ENCODE measurements at regions not wholly inside any gene's neighbourhood (a gene's known extent, or its start where the extent isn't known, plus 50 kb on each side); places are given as distances from the start of the nearest gene placed in this dataset.
"Not testable (repeated sequence)": the region's sequence is repeated elsewhere in the genome, so short reads cannot be mapped to it uniquely, and the experiment has no call there.

- no peak for DNase-seq
These were observed 534.3 kb downstream of the KCNA4 start for GRCh38 chr11:29482510-29482909.

- DNase-seq = no peak
These were observed 535.1 kb downstream of the KCNA4 start for GRCh38 chr11:29481738-29482137.

GRCh38 chr11:29480981-29481380 lies 535.8 kb downstream of the KCNA4 start:
- DNase-seq = no peak

GRCh38 chr11:29458252-29458651 lies 558.6 kb downstream of the KCNA4 start:
- no peak for DNase-seq

- DNase-seq = no peak
These were observed 564.7 kb downstream of the KCNA4 start for GRCh38 chr11:29452146-29452545.

- DNase-seq = no peak
These were observed 567.4 kb downstream of the KCNA4 start for GRCh38 chr11:29449281-29450074.

DNA sequence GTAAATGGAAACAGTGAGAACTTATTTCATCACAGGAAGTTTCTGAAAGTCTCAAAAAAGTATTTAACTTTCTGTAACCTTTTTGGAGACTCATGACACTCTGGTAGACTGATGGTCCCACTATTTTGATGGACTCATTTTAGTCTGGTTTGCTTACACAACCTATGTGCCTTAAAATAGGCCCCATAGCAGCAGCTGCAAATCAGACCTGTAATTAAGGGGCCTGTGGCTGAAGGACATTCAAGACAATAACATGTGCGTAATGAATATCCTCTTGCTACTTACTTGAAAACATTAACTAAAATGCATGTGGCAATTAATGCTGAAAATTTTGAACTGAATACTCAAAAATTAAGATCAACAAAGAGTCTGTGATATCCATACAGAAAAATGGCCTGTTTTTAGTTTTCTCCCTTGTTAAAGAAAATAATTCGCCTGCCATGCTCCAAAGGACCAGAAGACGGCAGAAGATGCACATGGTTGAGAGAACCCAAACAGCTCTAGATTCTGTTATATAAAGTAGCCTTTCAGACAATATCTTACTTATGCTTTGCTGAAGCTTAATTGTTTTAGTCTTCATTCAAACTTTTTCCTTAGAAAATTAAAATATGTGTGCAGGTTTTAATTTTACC lies 568.5 kb downstream of the KCNA4 start:
- DNase-seq = no peak

- DNase-seq = no peak
These were observed 569.0 kb downstream of the KCNA4 start for GRCh38 chr11:29447821-29448220.

- DNase-seq = no peak
These were observed 570.7 kb downstream of the KCNA4 start for GRCh38 chr11:29446132-29446531.

- DNase-seq = not testable (repeated sequence)
These were observed 571.6 kb downstream of the KCNA4 start for GRCh38 chr11:29445191-29445590.

DNA sequence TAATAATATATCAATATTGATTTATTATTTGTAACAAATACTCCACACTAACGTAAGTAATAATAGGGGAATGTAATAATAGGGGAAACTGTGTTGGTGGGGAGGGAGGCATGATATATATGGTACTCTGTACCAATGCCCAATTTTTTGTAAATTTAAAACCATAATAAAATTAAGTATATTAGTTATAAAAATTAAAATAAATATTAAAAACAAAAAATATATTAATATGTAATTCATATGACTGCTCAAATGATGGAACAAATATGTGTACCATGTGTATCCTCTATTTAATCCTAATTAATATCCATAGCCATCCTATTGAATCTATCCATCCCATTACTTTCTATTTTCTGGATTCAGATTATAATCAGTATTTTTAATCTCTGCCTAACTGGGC lies 578.0 kb downstream of the KCNA4 start:
- DNase-seq = no peak

DNA sequence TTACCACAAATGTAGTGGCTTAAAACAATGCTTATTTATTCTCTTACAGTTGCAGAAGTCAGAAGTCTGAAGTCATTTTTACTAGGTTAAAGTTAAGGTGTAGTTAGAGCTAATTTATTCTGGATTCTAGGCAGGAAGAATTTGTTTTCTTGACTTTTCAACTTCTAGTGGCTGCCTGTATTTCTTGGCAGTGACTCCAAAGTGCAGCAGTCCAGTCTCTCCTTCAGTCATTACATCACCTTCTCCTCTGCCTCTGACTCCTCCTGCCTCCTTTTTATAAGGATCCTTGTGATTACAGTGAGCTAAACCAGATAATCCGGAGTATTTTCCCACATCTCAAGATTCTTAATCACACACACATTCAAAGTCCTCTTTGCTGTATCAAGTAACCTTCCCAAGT lies 581.4 kb downstream of the KCNA4 start:
- DNase-seq = no peak

DNA sequence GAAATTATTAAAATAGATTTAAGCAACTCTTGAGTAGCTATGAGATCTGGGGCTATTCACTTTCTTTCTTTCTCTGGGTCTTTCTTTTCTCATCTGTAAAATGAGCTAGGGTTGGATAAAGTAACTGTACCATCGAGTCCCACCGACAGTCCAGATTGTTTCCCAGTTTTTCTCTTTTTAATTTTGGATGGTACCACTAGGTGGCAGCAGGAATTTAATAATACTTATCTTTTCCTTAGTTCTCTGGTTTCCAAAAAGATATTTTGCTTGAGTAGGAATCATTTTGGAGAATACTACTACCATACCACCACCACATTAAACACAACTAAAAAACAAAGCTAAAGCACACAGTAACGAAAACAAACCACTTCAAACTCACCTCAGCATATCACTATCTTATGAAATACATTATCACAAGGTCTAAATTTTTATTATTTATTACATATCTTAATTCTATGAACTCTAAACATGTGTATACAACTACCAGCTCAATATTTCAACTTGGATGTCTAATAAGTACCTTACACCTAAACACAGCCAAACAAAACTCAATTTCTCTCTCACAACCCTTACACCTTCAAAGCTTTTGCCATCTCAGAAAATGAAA lies 584.0 kb downstream of the KCNA4 start:
- no peak for DNase-seq

- DNase-seq = no peak
These were observed 611.5 kb downstream of the KCNA4 start for GRCh38 chr11:29405305-29405704.

- DNase-seq = no peak
These were observed 621.2 kb downstream of the KCNA4 start for GRCh38 chr11:29395555-29396072.

DNA sequence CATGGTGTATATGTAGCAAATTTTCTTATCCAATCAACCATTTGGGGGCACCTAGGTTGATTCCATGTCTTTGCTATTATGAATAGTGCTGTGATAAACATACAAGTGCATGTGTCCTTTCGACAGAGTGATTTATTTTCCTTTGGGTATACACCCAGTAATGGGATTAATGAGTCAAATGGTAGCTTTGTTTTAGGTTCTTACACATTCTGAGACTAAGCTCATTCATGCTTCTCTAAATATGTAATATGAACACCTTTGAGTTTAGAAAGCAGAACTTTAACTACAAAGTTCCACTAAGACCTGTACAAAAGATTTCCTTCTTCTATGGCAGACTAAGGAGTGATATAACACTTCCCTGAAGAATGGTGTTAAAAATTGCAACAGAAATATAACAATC lies 627.0 kb downstream of the KCNA4 start:
- no peak for DNase-seq

GRCh38 chr11:29373725-29374124 lies 643.1 kb downstream of the KCNA4 start:
- DNase-seq = no peak

DNA sequence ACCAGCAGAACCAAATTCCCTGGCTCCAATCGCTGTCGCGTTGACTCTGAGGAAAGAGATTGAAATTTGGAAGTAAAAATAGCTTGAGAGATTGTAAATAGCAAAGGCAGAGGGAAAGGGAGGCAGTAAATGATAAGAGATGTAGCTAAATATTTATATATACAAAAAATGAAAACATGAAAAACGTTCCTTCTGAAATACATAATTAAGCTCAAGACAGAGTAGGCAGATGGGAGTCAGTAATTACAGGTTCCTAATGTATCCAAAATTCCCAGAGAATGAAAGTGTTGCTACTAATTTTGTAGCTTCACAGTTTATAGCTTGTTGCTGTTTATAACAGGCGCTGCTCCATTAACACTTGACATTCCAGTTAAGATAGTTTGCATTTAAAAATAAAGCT lies 648.7 kb downstream of the KCNA4 start:
- no peak for DNase-seq

DNA sequence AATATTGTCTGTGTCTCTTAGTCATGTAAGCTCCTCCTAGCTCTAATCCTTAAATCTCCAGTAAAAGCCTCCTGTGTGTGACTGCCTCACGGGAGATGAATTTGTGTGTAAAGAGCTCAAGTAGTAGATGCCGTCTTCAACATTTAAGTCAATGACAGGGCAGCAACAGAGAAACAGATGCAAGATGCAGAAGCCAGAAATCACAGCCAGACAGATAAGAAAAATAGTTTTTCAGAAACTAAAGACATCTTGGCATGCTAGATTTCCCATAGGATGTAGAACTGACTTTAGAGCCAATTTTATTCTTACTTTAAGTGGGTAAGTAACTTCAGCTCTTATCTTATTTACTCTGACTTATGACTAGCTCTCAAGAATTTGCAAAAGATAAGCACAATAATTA lies 652.8 kb downstream of the KCNA4 start:
- DNase-seq = no peak

- no peak for DNase-seq
These were observed 655.5 kb downstream of the KCNA4 start for GRCh38 chr11:29361369-29361768.

- no peak for DNase-seq
These were observed 663.0 kb downstream of the KCNA4 start for GRCh38 chr11:29353833-29354232.

DNA sequence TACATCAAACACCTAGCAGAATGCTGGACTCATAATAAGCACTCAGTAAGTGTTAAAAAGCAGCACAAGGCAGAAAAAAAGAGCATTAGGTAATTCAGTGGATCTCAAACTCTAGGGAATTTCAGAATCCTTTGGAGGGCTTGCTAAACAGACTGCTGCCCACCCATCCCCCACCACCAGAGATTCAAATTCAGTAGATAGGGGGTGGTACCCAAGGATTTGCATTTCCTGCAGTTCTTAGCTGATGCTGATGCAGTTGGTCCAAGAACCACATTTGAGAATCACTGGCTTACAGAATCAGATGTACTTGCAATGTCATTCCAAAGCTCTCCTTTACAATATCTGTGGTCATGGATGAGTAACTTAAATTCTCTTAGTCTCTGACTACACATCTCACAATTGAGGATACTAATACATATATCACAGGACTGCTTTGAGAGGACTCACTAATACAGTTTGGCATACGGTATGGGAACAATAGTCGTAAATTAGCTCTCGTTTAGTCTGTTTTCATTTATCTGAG lies 664.5 kb downstream of the KCNA4 start:
- DNase-seq = no peak

- DNase-seq = no peak
These were observed 665.4 kb downstream of the KCNA4 start for GRCh38 chr11:29351301-29351873.
